ENCODE measurements at regions not wholly inside any gene's neighbourhood (a gene's known extent, or its start where the extent isn't known, plus 50 kb on each side); places are given as distances from the start of the nearest gene placed in this dataset.

- TF ChIP-seq, protein P1, sequence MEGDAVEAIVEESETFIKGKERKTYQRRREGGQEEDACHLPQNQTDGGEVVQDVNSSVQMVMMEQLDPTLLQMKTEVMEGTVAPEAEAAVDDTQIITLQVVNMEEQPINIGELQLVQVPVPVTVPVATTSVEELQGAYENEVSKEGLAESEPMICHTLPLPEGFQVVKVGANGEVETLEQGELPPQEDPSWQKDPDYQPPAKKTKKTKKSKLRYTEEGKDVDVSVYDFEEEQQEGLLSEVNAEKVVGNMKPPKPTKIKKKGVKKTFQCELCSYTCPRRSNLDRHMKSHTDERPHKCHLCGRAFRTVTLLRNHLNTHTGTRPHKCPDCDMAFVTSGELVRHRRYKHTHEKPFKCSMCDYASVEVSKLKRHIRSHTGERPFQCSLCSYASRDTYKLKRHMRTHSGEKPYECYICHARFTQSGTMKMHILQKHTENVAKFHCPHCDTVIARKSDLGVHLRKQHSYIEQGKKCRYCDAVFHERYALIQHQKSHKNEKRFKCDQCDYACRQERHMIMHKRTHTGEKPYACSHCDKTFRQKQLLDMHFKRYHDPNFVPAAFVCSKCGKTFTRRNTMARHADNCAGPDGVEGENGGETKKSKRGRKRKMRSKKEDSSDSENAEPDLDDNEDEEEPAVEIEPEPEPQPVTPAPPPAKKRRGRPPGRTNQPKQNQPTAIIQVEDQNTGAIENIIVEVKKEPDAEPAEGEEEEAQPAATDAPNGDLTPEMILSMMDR (IDR thresholded peaks at IDR 0.05; ENCODE audit: poor library complexity, severe bottlenecking) = no peak
- H3K4me1 ChIP-seq (ENCODE audit: insufficient read depth, poor library complexity, severe bottlenecking) = no peaks in the 10 kb centered on the region
- no peak for DNase-seq (ENCODE audit: low spot score)
- no peaks in the 10 kb centered on the region for H3K36me3 ChIP-seq (ENCODE audit: low read depth)
- no peak for ATAC-seq (ENCODE audit: low read depth)
- no peak overlapping the region for H3K27ac ChIP-seq (ENCODE audit: poor library complexity, severe bottlenecking)
- no peaks in the 10 kb centered on the region for H3K27me3 ChIP-seq (ENCODE audit: insufficient read depth, poor library complexity, severe bottlenecking)
- no peak overlapping the region for H3K4me3 ChIP-seq (ENCODE audit: severe bottlenecking)
- no peaks in the 10 kb centered on the region for H3K9me3 ChIP-seq (ENCODE audit: severe bottlenecking)
These were observed 81.5 kb downstream of the UQCRFS1 start for GRCh38 chr19:29131456-29131855.

DNA sequence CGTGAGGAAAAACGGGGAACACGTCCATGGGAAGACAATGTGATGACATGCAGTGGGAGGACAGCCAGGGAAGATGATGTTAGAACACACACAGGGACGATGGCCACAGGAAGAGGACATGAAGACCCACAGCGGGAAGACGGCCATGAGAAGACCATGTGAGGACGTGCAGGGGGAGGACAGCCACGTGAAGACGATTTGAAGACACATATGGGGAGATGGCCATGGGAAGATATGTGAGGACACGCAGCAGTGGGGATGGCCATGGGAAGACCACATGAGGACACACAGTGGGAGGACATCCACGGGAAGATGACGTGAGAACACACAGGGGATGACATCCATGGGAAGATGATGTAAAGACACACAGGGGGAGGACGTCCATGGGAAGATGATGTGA, 83.8 kb downstream of the UQCRFS1 start:
- H3K4me1 ChIP-seq (ENCODE audit: insufficient read depth, poor library complexity, severe bottlenecking) = no peaks in the 10 kb centered on the region
- no peaks in the 10 kb centered on the region for H3K9me3 ChIP-seq (ENCODE audit: severe bottlenecking)
- no peak for DNase-seq (ENCODE audit: low spot score)
- H3K27me3 ChIP-seq (ENCODE audit: insufficient read depth, poor library complexity, severe bottlenecking) = no peaks in the 10 kb centered on the region
- H3K36me3 ChIP-seq (ENCODE audit: low read depth) = no peaks in the 10 kb centered on the region
- no peak for ATAC-seq (ENCODE audit: low read depth)
- H3K4me3 ChIP-seq (ENCODE audit: severe bottlenecking) = no peak overlapping the region
- TF ChIP-seq, protein P1 (IDR thresholded peaks at IDR 0.05; ENCODE audit: poor library complexity, severe bottlenecking) = no peak
- no peak overlapping the region for H3K27ac ChIP-seq (ENCODE audit: poor library complexity, severe bottlenecking)

GRCh38 chr19:29128203-29128602, 84.7 kb downstream of the UQCRFS1 start:
- TF ChIP-seq, protein P1 (IDR thresholded peaks at IDR 0.05; ENCODE audit: poor library complexity, severe bottlenecking) = no peak
- ATAC-seq (ENCODE audit: low read depth) = no peak

GRCh38 chr19:29122185-29122584, 90.8 kb downstream of the UQCRFS1 start:
- H3K27me3 ChIP-seq (ENCODE audit: insufficient read depth, poor library complexity, severe bottlenecking) = no peaks in the 10 kb centered on the region
- H3K27ac ChIP-seq (ENCODE audit: poor library complexity, severe bottlenecking) = no peak overlapping the region
- H3K36me3 ChIP-seq (ENCODE audit: low read depth) = no peaks in the 10 kb centered on the region
- no peak for ATAC-seq (ENCODE audit: low read depth)
- TF ChIP-seq, protein P1 (IDR thresholded peaks at IDR 0.05; ENCODE audit: poor library complexity, severe bottlenecking) = no peak
- H3K9me3 ChIP-seq (ENCODE audit: severe bottlenecking) = no peaks in the 10 kb centered on the region
- H3K4me3 ChIP-seq (ENCODE audit: severe bottlenecking) = no peak overlapping the region
- no peaks in the 10 kb centered on the region for H3K4me1 ChIP-seq (ENCODE audit: insufficient read depth, poor library complexity, severe bottlenecking)
- no peak for DNase-seq (ENCODE audit: low spot score)

More at GRCh38 chr19:29128203-29128602, 84.7 kb downstream of the UQCRFS1 start:
- Histone ChIP-seq H3K4me1 (ENCODE audit: insufficient read depth, poor library complexity, severe bottlenecking) (no peaks in the 10 kb centered on the region), H3K27me3 (ENCODE audit: insufficient read depth, poor library complexity, severe bottlenecking) (no peaks in the 10 kb centered on the region), H3K4me3 (ENCODE audit: severe bottlenecking) (no peak overlapping the region), H3K9me3 (ENCODE audit: severe bottlenecking) (no peaks in the 10 kb centered on the region), H3K36me3 (ENCODE audit: low read depth) (no peaks in the 10 kb centered on the region), H3K27ac (ENCODE audit: poor library complexity, severe bottlenecking) (no peak overlapping the region)
- no peak for DNase-seq (ENCODE audit: low spot score)

DNA sequence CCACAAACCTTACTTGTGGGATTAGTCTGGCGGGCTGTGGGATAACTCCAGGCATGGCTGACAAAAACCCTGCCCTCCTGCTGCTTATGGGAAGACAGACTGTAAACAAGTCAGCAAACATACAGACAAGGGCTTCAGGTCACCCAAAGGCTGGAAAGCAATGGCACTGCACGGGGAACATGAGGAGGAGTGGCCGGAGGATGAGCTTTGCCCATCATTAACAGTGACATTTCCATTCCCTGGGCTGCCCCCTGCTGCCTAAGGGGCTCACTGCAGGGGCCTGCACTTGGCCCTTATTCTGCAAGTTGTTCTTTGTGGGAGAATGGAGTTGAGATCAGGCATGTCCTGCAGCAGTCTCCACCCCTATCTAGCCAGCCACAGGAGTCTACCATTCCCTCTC, 91.3 kb downstream of the UQCRFS1 start:
- Histone ChIP-seq H3K27me3 (ENCODE audit: insufficient read depth, poor library complexity, severe bottlenecking) (no peaks in the 10 kb centered on the region), H3K4me3 (ENCODE audit: severe bottlenecking) (no peak overlapping the region), H3K4me1 (ENCODE audit: insufficient read depth, poor library complexity, severe bottlenecking) (no peaks in the 10 kb centered on the region), H3K9me3 (ENCODE audit: severe bottlenecking) (no peaks in the 10 kb centered on the region), H3K27ac (ENCODE audit: poor library complexity, severe bottlenecking) (no peak overlapping the region), H3K36me3 (ENCODE audit: low read depth) (no peaks in the 10 kb centered on the region)
- DNase-seq (ENCODE audit: low spot score) (no peak), ATAC-seq (ENCODE audit: low read depth) (no peak)
- TF ChIP-seq, protein P1 (IDR thresholded peaks at IDR 0.05; ENCODE audit: poor library complexity, severe bottlenecking) = peak; percentile 21
